Adrenal gland (tissue), 5 donors: ENCODE measurements at regions not wholly inside any gene's neighbourhood (a gene's known extent, or its start where the extent isn't known, plus 50 kb on each side); places are given as distances from the start of the nearest gene placed in this dataset.

ENCODE experiments used
- CTCF ChIP-seq, 6 experiments: fragments of 450-650 bp in 4 of 6; fragments of 200-600 bp in 2 of 6; sonication (generic) in 1 of 6; IDR thresholded peaks; 1 replicate in 5 of 6; 2 replicates in 1 of 6; pipeline versions ENCODE4 v1.5.1 to v1.8.0; 2016 to 2021; ENCODE audit warnings: antibody characterized with exemption in 6 of 6, mild to moderate bottlenecking in 2 of 6, moderate library complexity in 1 of 6
- POLR2A ChIP-seq, 2 donors: fragments of 450-650 bp; IDR thresholded peaks; one replicate each; pipeline ENCODE4 v1.6.1; 2017; ENCODE audit warnings: antibody characterized with exemption in 2 of 2, mild to moderate bottlenecking in 2 of 2, moderate library complexity in 1 of 2
- donor health status: DM: no; HTN: no; CAD: no.

GRCh38 chr2:14930441-14930840 lies 297.9 kb downstream of the LRATD1 start:
- TF ChIP-seq POLR2A (IDR thresholded peaks at IDR 0.05) (no peak), CTCF (IDR thresholded peaks at IDR 0.05) (no peak)
